Nephron progenitor cell (in vitro differentiated cells): ENCODE measurements at regions not wholly inside any gene's neighbourhood (a gene's known extent, or its start where the extent isn't known, plus 50 kb on each side); places are given as distances from the start of the nearest gene placed in this dataset.

Experiments
- DNase-seq: peaks from one replicate; pipeline ENCODE4 v3.0.0; 2021
- H3K27ac Mint-ChIP-seq: 2 replicates; pipeline ENCODE4 v1.8.0; 2021; ENCODE audit warnings: mild to moderate bottlenecking, moderate library complexity, mixed read lengths
- H3K27me3 Mint-ChIP-seq: 2 replicates; pipeline ENCODE4 v1.8.0; 2021; ENCODE audit warnings: mild to moderate bottlenecking, low read depth, mixed read lengths; ENCODE audit not compliant: poor library complexity
- H3K36me3 Mint-ChIP-seq: 2 replicates; pipeline ENCODE4 v1.8.0; 2021; ENCODE audit warnings: low read depth, mixed read lengths
- H3K4me1 Mint-ChIP-seq: 2 replicates; pipeline ENCODE4 v1.8.0; 2021; ENCODE audit warnings: mixed read lengths
- H3K4me3 Mint-ChIP-seq: 2 replicates; pipeline ENCODE4 v1.8.0; 2021; ENCODE audit warnings: mild to moderate bottlenecking, moderate library complexity, mixed read lengths
- H3K9me3 Mint-ChIP-seq: 2 replicates; pipeline ENCODE4 v1.8.0; 2021; ENCODE audit warnings: mild to moderate bottlenecking, moderate library complexity, mixed read lengths
- CTCF ChIP-seq: fragments of 200-600 bp; sonication (generic); IDR thresholded peaks from 2 replicates; pipeline ENCODE4 v1.5.0; 2021; ENCODE audit warnings: antibody characterized with exemption

GRCh38 chr10:33073641-33074415, 115.8 kb upstream of the ITGB1 start:
- H3K4me1 Mint-ChIP-seq: no peaks in the 10 kb centered on the region
- peaks cover 15% of the 10 kb centered on the region for H3K9me3 Mint-ChIP-seq
- H3K4me3 Mint-ChIP-seq: no peak overlapping the region
- DNase-seq: no peak
- H3K27me3 Mint-ChIP-seq: peaks cover 15% of the 10 kb centered on the region
- no peak overlapping the region for H3K27ac Mint-ChIP-seq
- TF ChIP-seq CTCF: no peak
- no peaks in the 10 kb centered on the region for H3K36me3 Mint-ChIP-seq

- no peak overlapping the region for H3K4me3 Mint-ChIP-seq
- H3K4me1 Mint-ChIP-seq: no peaks in the 10 kb centered on the region
- H3K27ac Mint-ChIP-seq: no peak overlapping the region
- DNase-seq: no peak
- H3K36me3 Mint-ChIP-seq: no peaks in the 10 kb centered on the region
- peaks cover 3% of the 10 kb centered on the region for H3K9me3 Mint-ChIP-seq
- H3K27me3 Mint-ChIP-seq: peaks cover 12% of the 10 kb centered on the region
- TF ChIP-seq CTCF: no peak
These were observed 113.8 kb upstream of the ITGB1 start for GRCh38 chr10:33071857-33072256.

GRCh38 chr10:33070101-33070500, 112.1 kb upstream of the ITGB1 start:
- no peak overlapping the region for H3K27ac Mint-ChIP-seq
- no peaks in the 10 kb centered on the region for H3K9me3 Mint-ChIP-seq
- no peak overlapping the region for H3K4me3 Mint-ChIP-seq
- H3K36me3 Mint-ChIP-seq: no peaks in the 10 kb centered on the region
- peaks cover 7% of the 10 kb centered on the region for H3K27me3 Mint-ChIP-seq
- no peak for DNase-seq
- H3K4me1 Mint-ChIP-seq: no peaks in the 10 kb centered on the region
- TF ChIP-seq CTCF: no peak

- Mint-ChIP-seq H3K36me3 (no peaks in the 10 kb centered on the region), H3K9me3 (no peaks in the 10 kb centered on the region), H3K27me3 (peaks cover 7% of the 10 kb centered on the region), H3K4me3 (no peak overlapping the region), H3K27ac (no peak overlapping the region), H3K4me1 (no peaks in the 10 kb centered on the region)
- DNase-seq: no peak
- no peak for TF ChIP-seq CTCF
These were observed 109.9 kb upstream of the ITGB1 start for GRCh38 chr10:33067917-33068316.

- no peaks in the 10 kb centered on the region for H3K36me3 Mint-ChIP-seq
- peaks cover 7% of the 10 kb centered on the region for H3K27me3 Mint-ChIP-seq
- H3K4me1 Mint-ChIP-seq: no peaks in the 10 kb centered on the region
- no peak for TF ChIP-seq CTCF
- no peak for DNase-seq
- H3K4me3 Mint-ChIP-seq: no peak overlapping the region
- no peak overlapping the region for H3K27ac Mint-ChIP-seq
- H3K9me3 Mint-ChIP-seq: no peaks in the 10 kb centered on the region
These were observed 109.5 kb upstream of the ITGB1 start for GRCh38 chr10:33067481-33067880.
